Right hindlimb (tissue), 1 donor: ENCODE measurements at regions not wholly inside any gene's neighbourhood (a gene's known extent, or its start where the extent isn't known, plus 50 kb on each side); places are given as distances from the start of the nearest gene placed in this dataset.

ENCODE experiments used
- DNase-seq: peaks from one replicate; pipeline ENCODE4 v3.0.0-alpha.2; 2018

- no peak for DNase-seq
Measured at GRCh38 chrX:96311366-96311765, 373.3 kb upstream of the DIAPH2 start.

- no peak for DNase-seq
Measured at GRCh38 chrX:96314985-96315384, 369.7 kb upstream of the DIAPH2 start.

GRCh38 chrX:96361844-96362243, 322.8 kb upstream of the DIAPH2 start:
- no peak for DNase-seq

- DNase-seq, result peak; percentile 19
Measured at GRCh38 chrX:96372313-96373046, 312.2 kb upstream of the DIAPH2 start.

GRCh38 chrX:96373047-96373355, 311.6 kb upstream of the DIAPH2 start:
- no peak for DNase-seq

GRCh38 chrX:96376266-96376665, 308.4 kb upstream of the DIAPH2 start:
- DNase-seq, result no peak

GRCh38 chrX:96379951-96380350, 304.7 kb upstream of the DIAPH2 start:
- no peak for DNase-seq

GRCh38 chrX:96382018-96382417, 302.6 kb upstream of the DIAPH2 start:
- DNase-seq, result no peak

- no peak for DNase-seq
Measured at GRCh38 chrX:96383428-96383827, 301.2 kb upstream of the DIAPH2 start.

GRCh38 chrX:96386325-96386724, 298.3 kb upstream of the DIAPH2 start:
- no peak for DNase-seq

GRCh38 chrX:96386981-96387380, 297.7 kb upstream of the DIAPH2 start:
- no peak for DNase-seq

- DNase-seq, result no peak
Measured at GRCh38 chrX:96387801-96388200, 296.8 kb upstream of the DIAPH2 start.

- no peak for DNase-seq
Measured at GRCh38 chrX:96389281-96390047, 295.2 kb upstream of the DIAPH2 start.

GRCh38 chrX:96394598-96394997, 290.0 kb upstream of the DIAPH2 start:
- no peak for DNase-seq

- DNase-seq, result no peak
Measured at GRCh38 chrX:96403446-96403845, 281.2 kb upstream of the DIAPH2 start.

GRCh38 chrX:96405842-96406241, 278.8 kb upstream of the DIAPH2 start:
- DNase-seq, result no peak

- peak; percentile 21 for DNase-seq
Measured at GRCh38 chrX:96407072-96407471, 277.6 kb upstream of the DIAPH2 start.

- DNase-seq, result no peak
Measured at GRCh38 chrX:96407501-96407900, 277.1 kb upstream of the DIAPH2 start.

GRCh38 chrX:96407981-96408380, 276.7 kb upstream of the DIAPH2 start:
- DNase-seq, result no peak

GRCh38 chrX:96410927-96411326, 273.7 kb upstream of the DIAPH2 start:
- DNase-seq, result no peak

GRCh38 chrX:96417695-96418094, 266.9 kb upstream of the DIAPH2 start:
- no peak for DNase-seq

- DNase-seq, result no peak
Measured at GRCh38 chrX:96424007-96424406, 260.6 kb upstream of the DIAPH2 start.

GRCh38 chrX:96425200-96425599, 259.4 kb upstream of the DIAPH2 start:
- no peak for DNase-seq

- DNase-seq, result no peak
Measured at GRCh38 chrX:96430756-96431455, 253.7 kb upstream of the DIAPH2 start.
